Progenitor cell of endocrine pancreas (in vitro differentiated cells): ENCODE measurements at regions not wholly inside any gene's neighbourhood (a gene's known extent, or its start where the extent isn't known, plus 50 kb on each side); places are given as distances from the start of the nearest gene placed in this dataset.

ENCODE experiments used
- DNase-seq: peaks from one replicate; pipeline ENCODE4 v3.0.0; 2021; ENCODE audit warnings: low spot score; ENCODE audit not compliant: unreplicated experiment
- H3K27ac Mint-ChIP-seq: 2 replicates; pipeline ENCODE4 v1.8.0; 2021; ENCODE audit warnings: mild to moderate bottlenecking, moderate library complexity, mixed read lengths
- H3K27me3 Mint-ChIP-seq: 2 replicates; pipeline ENCODE4 v1.8.0; 2021; ENCODE audit warnings: mixed read lengths
- H3K36me3 Mint-ChIP-seq: 2 replicates; pipeline ENCODE4 v1.8.0; 2022; ENCODE audit warnings: mixed read lengths; ENCODE audit not compliant: insufficient read depth
- H3K4me1 Mint-ChIP-seq: 2 replicates; pipeline ENCODE4 v1.8.0; 2021; ENCODE audit warnings: low read depth, mixed read lengths
- H3K4me3 Mint-ChIP-seq: 2 replicates; pipeline ENCODE4 v1.8.0; 2021; ENCODE audit warnings: low read depth, mild to moderate bottlenecking, moderate library complexity, mixed read lengths
- H3K9me3 Mint-ChIP-seq: 2 replicates; pipeline ENCODE4 v1.8.0; 2021; ENCODE audit warnings: low read depth, mixed read lengths
- CTCF ChIP-seq: fragments of 200-600 bp; sonication (generic); IDR thresholded peaks from one replicate; pipeline ENCODE4 v1.5.0; 2021; ENCODE audit warnings: antibody characterized with exemption, mild to moderate bottlenecking; ENCODE audit not compliant: unreplicated experiment

- Mint-ChIP-seq H3K4me3 (no peak overlapping the region), H3K27me3 (peaks cover 5% of the 10 kb centered on the region), H3K36me3 (no peaks in the 10 kb centered on the region), H3K4me1 (no peaks in the 10 kb centered on the region), H3K9me3 (no peaks in the 10 kb centered on the region), H3K27ac (no peak overlapping the region)
- TF ChIP-seq CTCF: no peak
- no peak for DNase-seq
These were observed 967.4 kb downstream of the BCL11B start for GRCh38 chr14:98304574-98304973.

- H3K27me3 Mint-ChIP-seq: peaks cover 5% of the 10 kb centered on the region
- H3K27ac Mint-ChIP-seq: no peak overlapping the region
- TF ChIP-seq CTCF: no peak
- no peaks in the 10 kb centered on the region for H3K36me3 Mint-ChIP-seq
- no peak overlapping the region for H3K4me3 Mint-ChIP-seq
- no peak for DNase-seq
- no peaks in the 10 kb centered on the region for H3K9me3 Mint-ChIP-seq
- H3K4me1 Mint-ChIP-seq: no peaks in the 10 kb centered on the region
These were observed 962.4 kb downstream of the BCL11B start for GRCh38 chr14:98309591-98309990.

- Mint-ChIP-seq H3K4me1 (no peaks in the 10 kb centered on the region), H3K27me3 (no peaks in the 10 kb centered on the region), H3K4me3 (no peak overlapping the region), H3K27ac (no peak overlapping the region), H3K36me3 (no peaks in the 10 kb centered on the region), H3K9me3 (no peaks in the 10 kb centered on the region)
- DNase-seq: no peak
- TF ChIP-seq CTCF: no peak
These were observed 960.0 kb downstream of the BCL11B start for GRCh38 chr14:98312006-98312405.

GRCh38 chr14:98321841-98322240, 950.2 kb downstream of the BCL11B start:
- Mint-ChIP-seq H3K36me3 (no peaks in the 10 kb centered on the region), H3K27me3 (no peaks in the 10 kb centered on the region), H3K9me3 (peaks cover 11% of the 10 kb centered on the region), H3K4me3 (no peak overlapping the region), H3K27ac (no peak overlapping the region), H3K4me1 (peaks cover 9% of the 10 kb centered on the region)
- no peak for TF ChIP-seq CTCF
- DNase-seq: no peak

- no peak overlapping the region for H3K4me3 Mint-ChIP-seq
- no peaks in the 10 kb centered on the region for H3K27me3 Mint-ChIP-seq
- no peak for TF ChIP-seq CTCF
- peaks cover 11% of the 10 kb centered on the region for H3K9me3 Mint-ChIP-seq
- H3K27ac Mint-ChIP-seq: no peak overlapping the region
- no peak for DNase-seq
- peaks cover 15% of the 10 kb centered on the region for H3K4me1 Mint-ChIP-seq
- no peaks in the 10 kb centered on the region for H3K36me3 Mint-ChIP-seq
These were observed 948.2 kb downstream of the BCL11B start for GRCh38 chr14:98323836-98324235.
